Endodermal cell (in vitro differentiated cells): ENCODE measurements at regions not wholly inside any gene's neighbourhood (a gene's known extent, or its start where the extent isn't known, plus 50 kb on each side); places are given as distances from the start of the nearest gene placed in this dataset.

Experiments used
- DNase-seq: peaks from one replicate; pipeline ENCODE4 v3.0.0-alpha.2; 2017
- H3K27ac ChIP-seq: 2 replicates; pipeline ENCODE4 v1.5.1; 2013; ENCODE audit warnings: mild to moderate bottlenecking, low read depth, low read length, moderate library complexity
- H3K27me3 ChIP-seq: 2 replicates; pipeline ENCODE4 v1.6.1; 2013; ENCODE audit warnings: mild to moderate bottlenecking, low read length, moderate library complexity; ENCODE audit not compliant: insufficient read depth, control insufficient read depth, poor library complexity, severe bottlenecking
- H3K36me3 ChIP-seq: 2 replicates; pipeline ENCODE4 v1.7.0; 2013; ENCODE audit warnings: mild to moderate bottlenecking, low read length, moderate library complexity; ENCODE audit not compliant: control insufficient read depth, insufficient read depth
- H3K4me1 ChIP-seq: one replicate; pipeline ENCODE4 v1.7.0; 2013; ENCODE audit warnings: low read length; ENCODE audit not compliant: control insufficient read depth, insufficient read depth
- H3K4me3 ChIP-seq: 2 replicates; pipeline ENCODE4 v1.5.1; 2013; ENCODE audit warnings: mild to moderate bottlenecking, low read length, moderate library complexity
- H3K9ac ChIP-seq: 2 replicates; pipeline ENCODE4 v1.6.1; 2013; ENCODE audit warnings: mild to moderate bottlenecking, low read length, moderate library complexity; ENCODE audit not compliant: poor library complexity, severe bottlenecking; ENCODE audit errors: extremely low read depth
- H3K9me3 ChIP-seq: 2 replicates; pipeline ENCODE4 v1.6.1; 2013; ENCODE audit warnings: mild to moderate bottlenecking, low read length, moderate library complexity; ENCODE audit not compliant: control insufficient read depth
- H3K27ac Mint-ChIP-seq: 2 replicates; pipeline ENCODE4 v1.8.0; 2020; ENCODE audit warnings: mixed read lengths
- H3K27me3 Mint-ChIP-seq: 2 replicates; pipeline ENCODE4 v1.8.0; 2021; ENCODE audit warnings: mild to moderate bottlenecking, mixed read lengths; ENCODE audit not compliant: insufficient read depth
- H3K36me3 Mint-ChIP-seq: 2 replicates; pipeline ENCODE4 v1.8.0; 2020; ENCODE audit warnings: low read depth, mixed read lengths
- H3K4me1 Mint-ChIP-seq: 2 replicates; pipeline ENCODE4 v1.8.0; 2020; ENCODE audit warnings: mixed read lengths
- H3K4me3 Mint-ChIP-seq: 2 replicates; pipeline ENCODE4 v1.8.0; 2020; ENCODE audit warnings: mild to moderate bottlenecking, moderate library complexity, mixed read lengths
- H3K9me3 Mint-ChIP-seq: 2 replicates; pipeline ENCODE4 v1.8.0; 2020; ENCODE audit warnings: mild to moderate bottlenecking, mixed read lengths
- WGBS, 2 experiments: methylation state at CpG; one replicate each; pipeline versions ENCODE4 v1.1.5 to v1.1.7; 2013; ENCODE audit warnings: missing lambda C conversion rate in 2 of 2, mixed read lengths in 1 of 2; ENCODE audit not compliant: insufficient coverage in 1 of 2, insufficient read length in 1 of 2; 5-methylcytosine and 5-hydroxymethylcytosine counted together
- TF ChIP-seq, protein P1 (sequence below): fragments of 200-600 bp; sonication (generic); conservative IDR thresholded peaks from 2 replicates; pipeline ENCODE4 v1.5.0; 2021; ENCODE audit warnings: antibody characterized with exemption, mild to moderate bottlenecking

DNA sequence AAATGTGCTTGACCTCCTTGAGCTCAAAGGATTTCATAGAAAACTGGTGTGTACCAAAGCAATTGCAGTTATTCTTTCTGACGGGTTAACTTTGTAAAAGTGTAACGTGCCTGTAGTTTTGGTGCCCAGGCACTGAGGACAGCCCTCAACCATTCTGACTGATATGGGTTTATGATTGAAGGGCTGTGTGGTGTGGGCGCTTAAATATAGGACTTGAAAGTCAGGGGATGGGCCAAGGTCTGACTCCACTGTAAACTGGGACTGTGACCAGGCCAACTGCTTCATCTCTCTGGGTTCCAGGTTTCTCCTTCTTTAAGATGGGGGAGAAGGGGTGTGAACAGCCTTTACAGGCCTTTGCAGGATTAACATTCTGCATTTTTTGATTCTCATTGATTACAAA is 191.1 kb upstream of the ARHGAP20 start:
- 95 to 100% methylated on average over 3 of the region's 3 CpGs for WGBS, 2 experiments
- no peaks in the 10 kb centered on the region for H3K9me3 Mint-ChIP-seq
- peaks cover 49% of the 10 kb centered on the region for H3K4me1 Mint-ChIP-seq
- DNase-seq: no peak
- Histone ChIP-seq H3K36me3 (no peaks in the 10 kb centered on the region), H3K9ac (no peak overlapping the region), H3K27me3 (peaks cover 10% of the 10 kb centered on the region), H3K27ac (no peak overlapping the region), H3K4me3 (no peak overlapping the region), H3K4me1 (peaks cover 15% of the 10 kb centered on the region), H3K9me3 (no peaks in the 10 kb centered on the region)
- H3K27me3 Mint-ChIP-seq: peaks cover 11% of the 10 kb centered on the region
- TF ChIP-seq, protein P1, sequence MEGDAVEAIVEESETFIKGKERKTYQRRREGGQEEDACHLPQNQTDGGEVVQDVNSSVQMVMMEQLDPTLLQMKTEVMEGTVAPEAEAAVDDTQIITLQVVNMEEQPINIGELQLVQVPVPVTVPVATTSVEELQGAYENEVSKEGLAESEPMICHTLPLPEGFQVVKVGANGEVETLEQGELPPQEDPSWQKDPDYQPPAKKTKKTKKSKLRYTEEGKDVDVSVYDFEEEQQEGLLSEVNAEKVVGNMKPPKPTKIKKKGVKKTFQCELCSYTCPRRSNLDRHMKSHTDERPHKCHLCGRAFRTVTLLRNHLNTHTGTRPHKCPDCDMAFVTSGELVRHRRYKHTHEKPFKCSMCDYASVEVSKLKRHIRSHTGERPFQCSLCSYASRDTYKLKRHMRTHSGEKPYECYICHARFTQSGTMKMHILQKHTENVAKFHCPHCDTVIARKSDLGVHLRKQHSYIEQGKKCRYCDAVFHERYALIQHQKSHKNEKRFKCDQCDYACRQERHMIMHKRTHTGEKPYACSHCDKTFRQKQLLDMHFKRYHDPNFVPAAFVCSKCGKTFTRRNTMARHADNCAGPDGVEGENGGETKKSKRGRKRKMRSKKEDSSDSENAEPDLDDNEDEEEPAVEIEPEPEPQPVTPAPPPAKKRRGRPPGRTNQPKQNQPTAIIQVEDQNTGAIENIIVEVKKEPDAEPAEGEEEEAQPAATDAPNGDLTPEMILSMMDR: no peak
- H3K36me3 Mint-ChIP-seq: no peaks in the 10 kb centered on the region
- no peak overlapping the region for H3K4me3 Mint-ChIP-seq
- peak overlapping the region; percentile 41 for H3K27ac Mint-ChIP-seq

DNA sequence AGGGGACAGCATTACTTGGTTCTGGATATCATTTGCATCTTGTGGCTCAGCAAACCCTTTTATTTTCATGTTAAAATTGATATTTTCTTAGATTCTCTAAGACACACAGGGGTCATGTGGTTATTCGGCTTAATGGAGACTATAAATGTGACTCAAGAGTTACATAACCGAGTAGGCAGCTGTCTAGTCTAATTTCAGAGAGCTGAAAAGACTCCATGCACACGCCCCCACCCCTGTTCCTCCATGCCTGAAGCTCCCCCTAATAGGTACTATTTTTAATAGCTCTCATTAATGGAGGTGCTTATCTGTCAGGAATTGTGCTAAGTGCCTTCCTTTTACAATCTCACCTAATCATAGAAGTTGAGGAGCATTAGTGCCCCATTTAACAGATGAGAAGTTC is 189.2 kb upstream of the ARHGAP20 start:
- no peak overlapping the region for H3K27ac Mint-ChIP-seq
- H3K4me1 Mint-ChIP-seq: peaks cover 45% of the 10 kb centered on the region
- no peaks in the 10 kb centered on the region for H3K36me3 Mint-ChIP-seq
- no peaks in the 10 kb centered on the region for H3K36me3 ChIP-seq
- no peak for DNase-seq
- WGBS, 2 experiments: 96% methylated on average over 3 of the region's 3 CpGs; no CpG with 5 or more reads in 1 of the 2 experiments
- H3K27me3 ChIP-seq: no peaks in the 10 kb centered on the region
- no peaks in the 10 kb centered on the region for H3K27me3 Mint-ChIP-seq
- H3K4me3 ChIP-seq: no peak overlapping the region
- TF ChIP-seq, protein P1: no peak
- no peak overlapping the region for H3K9ac ChIP-seq
- no peaks in the 10 kb centered on the region for H3K9me3 ChIP-seq
- H3K4me1 ChIP-seq: peaks cover 13% of the 10 kb centered on the region
- no peaks in the 10 kb centered on the region for H3K9me3 Mint-ChIP-seq
- H3K4me3 Mint-ChIP-seq: no peak overlapping the region
- no peak overlapping the region for H3K27ac ChIP-seq

DNA sequence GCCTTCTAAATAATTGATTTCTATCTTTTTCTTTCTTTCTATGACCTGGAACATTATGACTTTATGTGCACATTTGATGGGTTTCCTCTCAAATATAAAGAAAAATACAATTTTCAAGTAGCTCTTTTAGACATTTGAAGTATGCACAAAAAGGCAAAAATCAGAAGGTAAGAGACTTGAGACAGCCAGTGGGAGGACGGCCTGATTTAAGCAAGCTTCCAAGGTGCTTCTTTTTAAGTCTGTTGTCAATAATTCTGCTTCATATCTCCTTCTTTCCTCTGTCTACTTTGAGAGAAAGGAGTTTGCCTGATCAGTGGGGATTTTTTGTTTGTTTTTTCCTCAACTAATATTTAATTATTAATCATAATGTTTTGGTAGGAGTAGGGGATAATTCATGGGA is 188.2 kb upstream of the ARHGAP20 start:
- peaks cover 7% of the 10 kb centered on the region for H3K4me1 ChIP-seq
- Mint-ChIP-seq H3K4me3 (no peak overlapping the region), H3K27me3 (no peaks in the 10 kb centered on the region), H3K27ac (no peak overlapping the region), H3K4me1 (peaks cover 44% of the 10 kb centered on the region), H3K9me3 (no peaks in the 10 kb centered on the region), H3K36me3 (no peaks in the 10 kb centered on the region)
- H3K36me3 ChIP-seq: no peaks in the 10 kb centered on the region
- WGBS, 2 experiments: 96 to 100% methylated on average over 1 of the region's 1 CpG
- peaks cover 2% of the 10 kb centered on the region for H3K9me3 ChIP-seq
- no peak overlapping the region for H3K4me3 ChIP-seq
- no peak overlapping the region for H3K27ac ChIP-seq
- no peak for DNase-seq
- H3K9ac ChIP-seq: no peak overlapping the region
- TF ChIP-seq, protein P1: no peak
- H3K27me3 ChIP-seq: no peaks in the 10 kb centered on the region
